Lung (tissue), 11 donors: ENCODE measurements at regions not wholly inside any gene's neighbourhood (a gene's known extent, or its start where the extent isn't known, plus 50 kb on each side); places are given as distances from the start of the nearest gene placed in this dataset.

Experiments
- ATAC-seq: fragments of 200-7000 bp; cut with Tn5 transposase; one replicate; pipeline ENCODE4 v1.9.1; 2020; ENCODE audit warnings: moderate number of reproducible peaks; ENCODE audit not compliant: insufficient read depth, low FRiP score
- DNase-seq, 3 donors: peaks; one replicate each; pipeline ENCODE4 v3.0.0-alpha.2; 2013 to 2017
- H3K27ac ChIP-seq, 2 donors: one replicate each; pipeline ENCODE4 v1.5.1; 2013; ENCODE audit warnings: mild to moderate bottlenecking in 2 of 2, moderate library complexity in 2 of 2, control low read depth in 1 of 2, inconsistent platforms in 1 of 2, low read depth in 1 of 2, low read length in 1 of 2
- H3K27me3 ChIP-seq, 3 donors: one replicate each; pipeline ENCODE4 v1.5.1; 2013; ENCODE audit warnings: low read length in 2 of 3; ENCODE audit not compliant: control insufficient read depth in 3 of 3, insufficient read depth in 3 of 3
- H3K36me3 ChIP-seq, 4 donors: one replicate each; pipeline ENCODE4 v1.5.1; 2013; ENCODE audit warnings: low read length in 4 of 4, mild to moderate bottlenecking in 1 of 4, moderate library complexity in 1 of 4; ENCODE audit not compliant: control insufficient read depth in 4 of 4, insufficient read depth in 4 of 4
- H3K4me1 ChIP-seq, 5 donors: one replicate each; pipeline ENCODE4 v1.5.1; 2013; ENCODE audit warnings: low read length in 5 of 5, mild to moderate bottlenecking in 2 of 5, moderate library complexity in 1 of 5; ENCODE audit not compliant: control insufficient read depth in 5 of 5, insufficient read depth in 5 of 5
- H3K4me3 ChIP-seq: one replicate; pipeline ENCODE4 v1.5.1; 2013; ENCODE audit warnings: mild to moderate bottlenecking, control low read depth, moderate library complexity
- H3K9ac ChIP-seq, 2 donors: one replicate each; pipeline ENCODE4 v1.5.1; 2013; ENCODE audit warnings: low read length in 2 of 2, control low read depth in 1 of 2; ENCODE audit not compliant: insufficient read depth in 1 of 2
- H3K9me3 ChIP-seq, 4 donors: one replicate each; pipeline ENCODE4 v1.5.1; 2013; ENCODE audit warnings: low read length in 3 of 4, mild to moderate bottlenecking in 1 of 4, moderate library complexity in 1 of 4; ENCODE audit not compliant: control insufficient read depth in 4 of 4, insufficient read depth in 3 of 4
- CTCF ChIP-seq: IDR thresholded peaks from 2 replicates; pipeline ENCODE4 v1.5.1; 2012; ENCODE audit warnings: mild to moderate bottlenecking; ENCODE audit errors: control extremely low read depth, extremely low read depth
- WGBS, 2 donors: extraction: QIAGEN DNeasy Blood & Tissue Kit; methylation state at CpG; one replicate each; pipeline ENCODE4 v1.1.7; 2013; 5-methylcytosine and 5-hydroxymethylcytosine counted together
- donor health status: control.
- donor health status: control.
- donor health status: Bipolar disorder and iron deficiency.
- donor health status: healthy.
- donor health status: DM: yes; HTN: yes; CAD: no.

- no peak overlapping the region for H3K4me3 ChIP-seq
- H3K9ac ChIP-seq = no peak overlapping the region
- H3K9me3 ChIP-seq = peaks cover 0 to 1% (median 0%) of the 10 kb centered on the region in 4 donors
- H3K36me3 ChIP-seq = no peaks in the 10 kb centered on the region
- H3K27ac ChIP-seq = no peak overlapping the region
- DNase-seq = no peak
- peaks cover 0 to 11% (median 4%) of the 10 kb centered on the region in 5 donors for H3K4me1 ChIP-seq
- ATAC-seq = no peak
- TF ChIP-seq CTCF = no peak
- peaks cover 0 to 4% (median 0%) of the 10 kb centered on the region in 3 donors for H3K27me3 ChIP-seq
- 81 to 86% methylated on average over 9 of the region's 9 CpGs for WGBS, 2 donors
Measured at GRCh38 chr2:9750224-9751215, 92.8 kb upstream of the TAF1B start.

DNA sequence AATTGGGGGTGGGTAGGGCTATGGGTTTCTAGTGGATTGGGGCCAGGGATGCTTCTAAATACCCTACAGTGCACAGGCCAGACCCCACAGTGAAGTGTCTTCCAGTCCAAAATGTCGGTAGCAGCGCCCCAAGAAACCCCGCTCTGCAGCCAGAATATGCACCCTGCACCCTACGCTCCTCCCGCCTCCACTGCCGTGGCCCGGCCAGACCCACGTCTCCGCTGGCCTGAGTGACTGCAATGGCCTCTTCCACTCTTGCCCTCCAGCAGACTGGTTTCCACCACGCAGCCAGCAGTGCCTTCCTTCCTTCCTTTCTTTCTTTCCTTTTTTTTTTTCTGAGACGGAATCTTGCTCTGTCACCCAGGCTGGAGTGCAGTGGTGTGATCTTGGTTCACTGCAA, 91.4 kb upstream of the TAF1B start:
- H3K27ac ChIP-seq = no peak overlapping the region
- DNase-seq = no peak
- H3K9ac ChIP-seq = no peak overlapping the region
- H3K4me3 ChIP-seq = no peak overlapping the region
- WGBS, 2 donors = 91 to 95% methylated on average over 11 of the region's 11 CpGs
- peaks cover 0 to 4% (median 0%) of the 10 kb centered on the region in 3 donors for H3K27me3 ChIP-seq
- peaks cover 0 to 4% (median 0%) of the 10 kb centered on the region in 4 donors for H3K9me3 ChIP-seq
- H3K36me3 ChIP-seq = no peaks in the 10 kb centered on the region
- H3K4me1 ChIP-seq = peaks cover 0 to 12% (median 4%) of the 10 kb centered on the region in 5 donors
- TF ChIP-seq CTCF = no peak
- no peak for ATAC-seq

GRCh38 chr2:9752441-9753275, 90.6 kb upstream of the TAF1B start:
- Histone ChIP-seq H3K9ac (no peak overlapping the region), H3K4me3 (no peak overlapping the region), H3K4me1 (peaks cover 0 to 20% (median 9%) of the 10 kb centered on the region in 5 donors), H3K27ac (peak overlapping the region; percentile 5 to 7), H3K27me3 (peaks cover 0 to 4% (median 0%) of the 10 kb centered on the region in 3 donors), H3K36me3 (no peaks in the 10 kb centered on the region), H3K9me3 (peaks cover 0 to 5% (median 0%) of the 10 kb centered on the region in 4 donors)
- no peak for TF ChIP-seq CTCF
- DNase-seq (no peak), ATAC-seq (no peak)
- WGBS, 2 donors = 69 to 71% methylated on average over 20 to 21 of the region's 21 CpGs
